Prostate gland (tissue), 2 donors: ENCODE measurements at regions not wholly inside any gene's neighbourhood (a gene's known extent, or its start where the extent isn't known, plus 50 kb on each side); places are given as distances from the start of the nearest gene placed in this dataset.

ENCODE experiments used
- CTCF ChIP-seq, 4 experiments: fragments of 200-600 bp in 2 of 4; fragments of 450-650 bp in 2 of 4; sonication (generic) in 2 of 4; IDR thresholded peaks; 1 replicate in 3 of 4; 2 replicates in 1 of 4; pipeline ENCODE4 v1.5.1; 2016 to 2019; ENCODE audit warnings: antibody characterized with exemption in 4 of 4, mild to moderate bottlenecking in 2 of 4, moderate library complexity in 2 of 4
- POLR2A ChIP-seq: fragments of 450-650 bp; IDR thresholded peaks from one replicate; pipeline ENCODE4 v1.6.1; 2016; ENCODE audit warnings: antibody characterized with exemption, mild to moderate bottlenecking

GRCh38 chr5:88952344-88952743 is 69.4 kb upstream of the MEF2C start:
- TF ChIP-seq CTCF (IDR thresholded peaks at IDR 0.05) (no peak), POLR2A (no peak)
